ENCODE measurements at regions not wholly inside any gene's neighbourhood (a gene's known extent, or its start where the extent isn't known, plus 50 kb on each side); places are given as distances from the start of the nearest gene placed in this dataset.

- Histone ChIP-seq H3K9ac (ENCODE audit: low read length) (no peak overlapping the region), H2AFZ (ENCODE audit: low read depth, low read length, severe bottlenecking) (no peak overlapping the region), H3K4me2 (ENCODE audit: low read depth, low read length, poor library complexity, severe bottlenecking) (no peak overlapping the region), H3F3A (ENCODE audit: insufficient read depth) (no peaks in the 10 kb centered on the region), H3K36me3 (ENCODE audit: low read length) (no peaks in the 10 kb centered on the region), H3K9me2 (replicated peaks; ENCODE audit: insufficient read depth, low read length) (no peaks in the 10 kb centered on the region), H4K20me1 (ENCODE audit: low read depth, low read length) (no peaks in the 10 kb centered on the region), H3K9me3 (ENCODE audit: insufficient read depth, low read length) (no peaks in the 10 kb centered on the region), H3K79me2 (ENCODE audit: insufficient read depth, low read length) (no peaks in the 10 kb centered on the region), H3K4me3 (ENCODE audit: insufficient read depth, low read length, poor library complexity, severe bottlenecking) (no peak overlapping the region), H3K27me3 (ENCODE audit: low read length) (no peaks in the 10 kb centered on the region), H3K27ac (ENCODE audit: low read depth, low read length) (no peak overlapping the region)
- TF ChIP-seq EZH2phosphoT487 (conservative IDR thresholded peaks at IDR 0.05; ENCODE audit: low read length) (no peak), CTCF (IDR thresholded peaks at IDR 0.05; ENCODE audit: insufficient read depth, low read length, poor library complexity, severe bottlenecking) (no peak)
These were observed 201.1 kb upstream of the ARGLU1 start for GRCh38 chr13:106768991-106769390.

- TF ChIP-seq CTCF (IDR thresholded peaks at IDR 0.05; ENCODE audit: insufficient read depth, low read length, poor library complexity, severe bottlenecking) (no peak), EZH2phosphoT487 (conservative IDR thresholded peaks at IDR 0.05; ENCODE audit: low read length) (no peak)
These were observed 194.8 kb upstream of the ARGLU1 start for GRCh38 chr13:106762708-106763107.

DNA sequence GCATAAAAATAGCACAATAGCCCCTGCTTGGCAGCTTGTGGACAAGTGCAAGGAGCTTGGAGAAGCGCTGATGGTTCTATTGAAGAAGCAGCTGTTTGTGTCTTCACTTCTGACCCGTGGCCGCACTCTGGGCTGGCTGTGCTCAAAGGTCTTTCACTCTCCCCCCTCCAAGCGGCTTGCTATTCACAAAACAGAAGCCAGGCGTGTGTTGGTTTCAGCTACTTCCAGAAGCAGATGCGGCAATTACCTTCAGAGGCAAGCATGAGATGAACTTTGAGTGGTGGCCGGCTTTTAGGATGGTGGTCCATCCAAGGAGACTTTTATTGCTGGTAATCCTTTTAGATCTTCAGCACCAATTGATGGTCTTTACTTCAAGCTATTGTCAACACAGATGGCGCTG is 188.5 kb upstream of the ARGLU1 start:
- TF ChIP-seq EZH2phosphoT487 (conservative IDR thresholded peaks at IDR 0.05; ENCODE audit: low read length) (no peak), CTCF (IDR thresholded peaks at IDR 0.05; ENCODE audit: insufficient read depth, low read length, poor library complexity, severe bottlenecking) (no peak)
- Histone ChIP-seq H3K4me2 (ENCODE audit: low read depth, low read length, poor library complexity, severe bottlenecking) (no peak overlapping the region), H2AFZ (ENCODE audit: low read depth, low read length, severe bottlenecking) (no peak overlapping the region), H4K20me1 (ENCODE audit: low read depth, low read length) (no peaks in the 10 kb centered on the region), H3F3A (ENCODE audit: insufficient read depth) (no peaks in the 10 kb centered on the region), H3K4me3 (ENCODE audit: insufficient read depth, low read length, poor library complexity, severe bottlenecking) (no peak overlapping the region), H3K9me2 (replicated peaks; ENCODE audit: insufficient read depth, low read length) (no peaks in the 10 kb centered on the region), H3K27me3 (ENCODE audit: low read length) (no peaks in the 10 kb centered on the region), H3K36me3 (ENCODE audit: low read length) (no peaks in the 10 kb centered on the region), H3K79me2 (ENCODE audit: insufficient read depth, low read length) (no peaks in the 10 kb centered on the region), H3K27ac (ENCODE audit: low read depth, low read length) (no peak overlapping the region), H3K9me3 (ENCODE audit: insufficient read depth, low read length) (no peaks in the 10 kb centered on the region), H3K9ac (ENCODE audit: low read length) (no peak overlapping the region)

More at GRCh38 chr13:106762708-106763107, 194.8 kb upstream of the ARGLU1 start:
- Histone ChIP-seq H3K4me2 (ENCODE audit: low read depth, low read length, poor library complexity, severe bottlenecking) (no peak overlapping the region), H2AFZ (ENCODE audit: low read depth, low read length, severe bottlenecking) (no peak overlapping the region), H3K27ac (ENCODE audit: low read depth, low read length) (no peak overlapping the region), H3K4me3 (ENCODE audit: insufficient read depth, low read length, poor library complexity, severe bottlenecking) (no peak overlapping the region), H3K79me2 (ENCODE audit: insufficient read depth, low read length) (no peaks in the 10 kb centered on the region), H3K36me3 (ENCODE audit: low read length) (no peaks in the 10 kb centered on the region), H3K27me3 (ENCODE audit: low read length) (no peaks in the 10 kb centered on the region), H3F3A (ENCODE audit: insufficient read depth) (no peaks in the 10 kb centered on the region), H3K9ac (ENCODE audit: low read length) (no peak overlapping the region), H3K9me2 (replicated peaks; ENCODE audit: insufficient read depth, low read length) (no peaks in the 10 kb centered on the region), H3K9me3 (ENCODE audit: insufficient read depth, low read length) (no peaks in the 10 kb centered on the region), H4K20me1 (ENCODE audit: low read depth, low read length) (no peaks in the 10 kb centered on the region)

All from SU-DHL-6 (cell line).